ENCODE measurements at regions not wholly inside any gene's neighbourhood (a gene's known extent, or its start where the extent isn't known, plus 50 kb on each side); places are given as distances from the start of the nearest gene placed in this dataset.

DNA sequence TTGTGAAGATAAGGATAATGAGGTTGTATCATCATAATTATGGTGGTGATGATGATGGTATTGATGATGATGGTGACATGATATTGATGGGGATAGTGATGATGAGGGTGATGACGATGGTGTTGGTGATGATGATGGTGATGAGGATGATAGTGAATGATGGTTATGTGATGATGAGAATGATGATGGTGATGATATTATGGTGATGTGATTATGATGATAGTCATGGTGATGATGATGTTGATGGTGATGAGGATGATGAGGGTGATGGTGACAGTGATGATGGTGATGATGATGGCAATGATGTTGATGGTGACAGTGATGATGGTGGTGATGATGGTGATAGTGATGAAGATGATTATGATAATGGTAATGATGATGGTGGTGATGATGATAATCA, 299.9 kb upstream of the ADARB2 start:
- no peaks in the 10 kb centered on the region for H3K27me3 ChIP-seq (ENCODE audit: control insufficient read depth in 3 of 3, insufficient read depth in 3 of 3, low read depth in 1 of 3, low read length in 3 of 3)
- H2AK5ac ChIP-seq (ENCODE audit: low read depth, low read length), result no peak overlapping the region
- H3K18ac ChIP-seq (ENCODE audit: low read length), result no peak overlapping the region
- H3K4me1 ChIP-seq (ENCODE audit: control insufficient read depth in 2 of 2, insufficient read depth in 1 of 2, low read depth in 1 of 2, low read length in 2 of 2), result no peaks in the 10 kb centered on the region
- H4K91ac ChIP-seq (ENCODE audit: low read depth, low read length, poor library complexity), result no peak overlapping the region
- H3K79me1 ChIP-seq (ENCODE audit: low read depth, low read length), result no peaks in the 10 kb centered on the region
- DNase-seq (ENCODE audit: low spot score), result no peak
- H2BK120ac ChIP-seq (ENCODE audit: low read depth, low read length), result no peak overlapping the region
- H2AFZ ChIP-seq (ENCODE audit: low read length), result no peak overlapping the region
- H2BK5ac ChIP-seq (ENCODE audit: low read length), result no peak overlapping the region
- no peak overlapping the region for H3K4me3 ChIP-seq (ENCODE audit: low read length in 2 of 2)
- no peak overlapping the region for H3K9ac ChIP-seq (ENCODE audit: low read depth, low read length, poor library complexity)
- no peak overlapping the region for H3K14ac ChIP-seq (ENCODE audit: low read length)
- H3K23ac ChIP-seq (ENCODE audit: low read depth, low read length, poor library complexity), result no peak overlapping the region
- no peak overlapping the region for H2BK12ac ChIP-seq (ENCODE audit: low read length)
- no peaks in the 10 kb centered on the region for H3K36me3 ChIP-seq (replicated peaks in 1 of 2; ENCODE audit: control insufficient read depth in 2 of 2, insufficient read depth in 2 of 2, low read length in 2 of 2)
- no peak overlapping the region for H3K27ac ChIP-seq (replicated peaks; ENCODE audit: low read length)
- H4K8ac ChIP-seq (ENCODE audit: low read depth, low read length), result no peak overlapping the region
- H3K9me3 ChIP-seq (replicated peaks in 1 of 2; ENCODE audit: control insufficient read depth in 2 of 2, insufficient read depth in 1 of 2, low read depth in 1 of 2, low read length in 2 of 2), result peaks cover 0 to 1% of the 10 kb centered on the region in 2 donors
- H3K4ac ChIP-seq (ENCODE audit: low read length), result no peak overlapping the region
- H3K4me2 ChIP-seq (ENCODE audit: insufficient read depth, low read length, poor library complexity, severe bottlenecking), result no peak overlapping the region
- WGBS, 2 donors (ENCODE audit: extremely low coverage in 2 of 2, insufficient read length in 2 of 2, insufficient replicate concordance in 1 of 2), result 100% methylated on average over 1 of the region's 1 CpG
- H2BK15ac ChIP-seq (ENCODE audit: low read length), result no peak overlapping the region

DNA sequence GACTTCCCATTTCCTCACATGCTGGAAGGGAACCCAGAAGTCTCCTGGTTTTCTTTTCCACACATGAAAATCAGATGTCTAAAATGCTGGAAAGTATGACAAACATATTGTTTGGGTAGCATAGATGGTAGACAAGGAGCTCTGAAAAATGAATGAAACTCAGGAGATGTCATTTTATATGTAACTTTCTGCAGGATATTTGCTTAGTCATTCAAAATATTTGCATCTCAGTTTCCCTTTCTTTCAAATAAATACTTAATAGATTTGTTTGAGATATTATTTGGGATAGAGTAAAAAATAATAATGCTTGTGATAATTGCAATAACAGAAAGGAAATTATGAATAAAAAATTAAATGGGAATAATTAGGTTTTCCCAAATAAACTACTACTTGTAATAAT, 298.9 kb upstream of the ADARB2 start:
- Histone ChIP-seq H3K9ac (ENCODE audit: low read depth, low read length, poor library complexity) (no peak overlapping the region), H3K18ac (ENCODE audit: low read length) (no peak overlapping the region), H2AK5ac (ENCODE audit: low read depth, low read length) (no peak overlapping the region), H3K27ac (replicated peaks; ENCODE audit: low read length) (no peak overlapping the region), H2BK120ac (ENCODE audit: low read depth, low read length) (no peak overlapping the region), H3K4me2 (ENCODE audit: insufficient read depth, low read length, poor library complexity, severe bottlenecking) (no peak overlapping the region), H2AFZ (ENCODE audit: low read length) (no peak overlapping the region), H3K14ac (ENCODE audit: low read length) (no peak overlapping the region), H4K8ac (ENCODE audit: low read depth, low read length) (no peak overlapping the region), H4K91ac (ENCODE audit: low read depth, low read length, poor library complexity) (no peak overlapping the region), H3K4me3 (ENCODE audit: low read length in 2 of 2) (no peak overlapping the region), H3K4me1 (ENCODE audit: control insufficient read depth in 2 of 2, insufficient read depth in 1 of 2, low read depth in 1 of 2, low read length in 2 of 2) (no peaks in the 10 kb centered on the region), H3K36me3 (replicated peaks in 1 of 2; ENCODE audit: control insufficient read depth in 2 of 2, insufficient read depth in 2 of 2, low read length in 2 of 2) (no peaks in the 10 kb centered on the region), H3K79me1 (ENCODE audit: low read depth, low read length) (no peaks in the 10 kb centered on the region), H2BK5ac (ENCODE audit: low read length) (no peak overlapping the region), H3K23ac (ENCODE audit: low read depth, low read length, poor library complexity) (no peak overlapping the region), H2BK15ac (ENCODE audit: low read length) (no peak overlapping the region), H3K27me3 (ENCODE audit: control insufficient read depth in 3 of 3, insufficient read depth in 3 of 3, low read depth in 1 of 3, low read length in 3 of 3) (no peaks in the 10 kb centered on the region), H2BK12ac (ENCODE audit: low read length) (no peak overlapping the region), H3K9me3 (replicated peaks in 1 of 2; ENCODE audit: control insufficient read depth in 2 of 2, insufficient read depth in 1 of 2, low read depth in 1 of 2, low read length in 2 of 2) (peaks cover 0 to 1% of the 10 kb centered on the region in 2 donors), H3K4ac (ENCODE audit: low read length) (no peak overlapping the region)
- DNase-seq (ENCODE audit: low spot score), result no peak

DNA sequence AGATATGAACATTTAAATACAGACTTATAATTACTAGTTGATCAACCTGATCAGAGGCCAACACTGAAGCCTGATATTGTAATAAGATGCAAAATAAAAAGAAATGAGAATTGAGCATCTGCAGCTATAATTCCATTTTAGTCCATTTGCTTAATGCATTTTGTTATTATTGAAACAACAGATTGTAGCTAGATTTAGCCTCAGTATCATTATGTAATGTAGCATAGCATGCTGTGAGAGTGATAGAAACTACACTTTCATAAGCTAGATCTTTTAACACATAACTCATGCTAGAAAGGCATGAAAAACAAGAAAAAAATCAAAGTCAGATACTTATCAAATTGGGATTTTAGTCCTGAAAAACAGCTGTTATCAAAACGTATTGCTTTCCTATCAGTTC, 292.7 kb upstream of the ADARB2 start:
- no peak for DNase-seq (ENCODE audit: low spot score)
- no CpG with 5 or more reads among the region's 1 CpG for WGBS, 2 donors (ENCODE audit: extremely low coverage in 2 of 2, insufficient read length in 2 of 2, insufficient replicate concordance in 1 of 2)

DNA sequence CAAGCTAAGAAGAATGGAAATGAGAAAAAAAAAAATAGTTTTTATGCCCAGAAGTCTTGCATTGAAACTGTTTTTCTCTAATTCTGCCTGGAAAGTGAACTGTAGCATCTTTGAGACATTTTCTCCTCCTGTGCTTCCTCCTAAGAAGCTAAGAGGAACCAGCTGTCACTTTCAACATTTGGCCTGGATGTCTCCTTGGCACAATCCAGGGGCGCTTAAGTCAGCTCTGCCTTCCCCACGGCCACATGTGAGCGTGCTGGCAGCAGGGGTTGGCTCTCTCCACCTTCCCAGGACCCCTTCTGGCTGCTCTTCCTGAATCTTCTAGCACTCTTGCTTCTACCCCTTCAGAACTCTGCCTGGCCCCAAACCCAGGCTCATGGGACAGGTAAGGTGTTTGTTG, 289.6 kb upstream of the ADARB2 start:
- no peak for DNase-seq (ENCODE audit: low spot score)
- no peak overlapping the region for H3K14ac ChIP-seq (ENCODE audit: low read length)
- no peak overlapping the region for H3K4me2 ChIP-seq (ENCODE audit: insufficient read depth, low read length, poor library complexity, severe bottlenecking)
- no peak overlapping the region for H3K23ac ChIP-seq (ENCODE audit: low read depth, low read length, poor library complexity)
- H3K18ac ChIP-seq (ENCODE audit: low read length), result no peak overlapping the region
- H3K36me3 ChIP-seq (replicated peaks in 1 of 2; ENCODE audit: control insufficient read depth in 2 of 2, insufficient read depth in 2 of 2, low read length in 2 of 2), result no peaks in the 10 kb centered on the region
- H3K4ac ChIP-seq (ENCODE audit: low read length), result no peak overlapping the region
- H3K4me1 ChIP-seq (ENCODE audit: control insufficient read depth in 2 of 2, insufficient read depth in 1 of 2, low read depth in 1 of 2, low read length in 2 of 2), result no peaks in the 10 kb centered on the region
- H2BK12ac ChIP-seq (ENCODE audit: low read length), result no peak overlapping the region
- no peaks in the 10 kb centered on the region for H3K9me3 ChIP-seq (replicated peaks in 1 of 2; ENCODE audit: control insufficient read depth in 2 of 2, insufficient read depth in 1 of 2, low read depth in 1 of 2, low read length in 2 of 2)
- H2BK5ac ChIP-seq (ENCODE audit: low read length), result no peak overlapping the region
- no peaks in the 10 kb centered on the region for H3K79me1 ChIP-seq (ENCODE audit: low read depth, low read length)
- H3K27ac ChIP-seq (replicated peaks; ENCODE audit: low read length), result no peak overlapping the region
- no peak overlapping the region for H2BK120ac ChIP-seq (ENCODE audit: low read depth, low read length)
- no peak overlapping the region for H4K91ac ChIP-seq (ENCODE audit: low read depth, low read length, poor library complexity)
- H3K27me3 ChIP-seq (ENCODE audit: control insufficient read depth in 3 of 3, insufficient read depth in 3 of 3, low read depth in 1 of 3, low read length in 3 of 3), result no peaks in the 10 kb centered on the region
- no peak overlapping the region for H2AK5ac ChIP-seq (ENCODE audit: low read depth, low read length)
- no CpG with 5 or more reads among the region's 3 CpGs for WGBS, 2 donors (ENCODE audit: extremely low coverage in 2 of 2, insufficient read length in 2 of 2, insufficient replicate concordance in 1 of 2)
- H3K4me3 ChIP-seq (ENCODE audit: low read length in 2 of 2), result no peak overlapping the region
- H4K8ac ChIP-seq (ENCODE audit: low read depth, low read length), result no peak overlapping the region
- no peak overlapping the region for H2AFZ ChIP-seq (ENCODE audit: low read length)
- H3K9ac ChIP-seq (ENCODE audit: low read depth, low read length, poor library complexity), result no peak overlapping the region
- no peak overlapping the region for H2BK15ac ChIP-seq (ENCODE audit: low read length)

More for the DNA sequence above, 292.7 kb upstream of the ADARB2 start:
- no peak overlapping the region for H3K27ac ChIP-seq (replicated peaks; ENCODE audit: low read length)
- no peak overlapping the region for H3K23ac ChIP-seq (ENCODE audit: low read depth, low read length, poor library complexity)
- no peak overlapping the region for H3K18ac ChIP-seq (ENCODE audit: low read length)
- no peaks in the 10 kb centered on the region for H3K79me1 ChIP-seq (ENCODE audit: low read depth, low read length)
- H3K14ac ChIP-seq (ENCODE audit: low read length), result no peak overlapping the region
- H2AK5ac ChIP-seq (ENCODE audit: low read depth, low read length), result no peak overlapping the region
- H3K4me3 ChIP-seq (ENCODE audit: low read length in 2 of 2), result no peak overlapping the region
- H3K27me3 ChIP-seq (ENCODE audit: control insufficient read depth in 3 of 3, insufficient read depth in 3 of 3, low read depth in 1 of 3, low read length in 3 of 3), result no peaks in the 10 kb centered on the region
- H4K8ac ChIP-seq (ENCODE audit: low read depth, low read length), result no peak overlapping the region
- no peaks in the 10 kb centered on the region for H3K36me3 ChIP-seq (replicated peaks in 1 of 2; ENCODE audit: control insufficient read depth in 2 of 2, insufficient read depth in 2 of 2, low read length in 2 of 2)
- no peak overlapping the region for H2AFZ ChIP-seq (ENCODE audit: low read length)
- H3K9me3 ChIP-seq (replicated peaks in 1 of 2; ENCODE audit: control insufficient read depth in 2 of 2, insufficient read depth in 1 of 2, low read depth in 1 of 2, low read length in 2 of 2), result no peaks in the 10 kb centered on the region
- H2BK5ac ChIP-seq (ENCODE audit: low read length), result no peak overlapping the region
- no peak overlapping the region for H2BK120ac ChIP-seq (ENCODE audit: low read depth, low read length)
- H3K9ac ChIP-seq (ENCODE audit: low read depth, low read length, poor library complexity), result no peak overlapping the region
- H3K4me2 ChIP-seq (ENCODE audit: insufficient read depth, low read length, poor library complexity, severe bottlenecking), result no peak overlapping the region
- no peak overlapping the region for H4K91ac ChIP-seq (ENCODE audit: low read depth, low read length, poor library complexity)
- no peaks in the 10 kb centered on the region for H3K4me1 ChIP-seq (ENCODE audit: control insufficient read depth in 2 of 2, insufficient read depth in 1 of 2, low read depth in 1 of 2, low read length in 2 of 2)
- H2BK15ac ChIP-seq (ENCODE audit: low read length), result no peak overlapping the region
- no peak overlapping the region for H2BK12ac ChIP-seq (ENCODE audit: low read length)
- H3K4ac ChIP-seq (ENCODE audit: low read length), result no peak overlapping the region
